ENCODE measurements at regions not wholly inside any gene's neighbourhood (a gene's known extent, or its start where the extent isn't known, plus 50 kb on each side); places are given as distances from the start of the nearest gene placed in this dataset.

DNA sequence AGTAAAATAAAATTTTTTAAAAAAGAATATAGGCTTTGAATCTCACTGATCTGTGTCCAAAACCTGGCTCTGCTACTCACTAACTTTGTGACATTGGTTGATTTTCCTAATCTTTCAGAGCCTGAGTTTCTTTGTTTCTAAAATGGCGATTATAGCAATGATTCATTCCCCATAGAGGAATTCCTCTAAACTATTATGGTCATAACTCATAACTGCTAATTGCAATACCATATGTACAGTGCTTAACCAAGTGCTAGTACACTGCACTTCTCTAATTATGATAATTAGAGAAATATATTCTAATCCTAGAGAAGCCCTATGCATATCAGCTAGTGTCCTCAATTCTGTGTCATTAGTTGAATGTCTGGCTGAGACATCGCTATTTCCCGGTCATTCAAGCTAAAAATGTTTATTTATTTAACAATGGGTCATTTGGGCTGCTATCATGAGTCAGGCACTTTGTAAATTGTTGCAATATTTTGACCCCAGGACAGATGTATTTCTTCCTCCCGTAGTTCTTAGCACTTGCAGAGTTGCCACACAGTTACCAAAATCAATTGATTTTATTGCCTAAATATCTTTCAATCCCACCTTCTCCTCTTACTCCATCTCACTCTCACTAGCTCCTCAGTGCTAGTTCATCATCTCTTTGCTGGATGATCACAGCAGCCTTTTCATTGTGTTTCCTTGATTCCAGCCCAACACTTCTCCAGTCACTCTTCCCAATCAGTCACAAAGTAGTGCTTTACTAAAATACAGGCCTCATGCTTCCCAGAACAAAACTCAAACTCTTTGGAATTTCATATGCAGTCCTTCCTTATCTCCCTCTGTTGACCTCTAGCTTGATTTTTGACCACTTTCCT, 200.9 kb upstream of the PAPPA start:
- intact Hi-C loops (cut with DNase I), result no loop called here
- DNase-seq, result no peak

DNA sequence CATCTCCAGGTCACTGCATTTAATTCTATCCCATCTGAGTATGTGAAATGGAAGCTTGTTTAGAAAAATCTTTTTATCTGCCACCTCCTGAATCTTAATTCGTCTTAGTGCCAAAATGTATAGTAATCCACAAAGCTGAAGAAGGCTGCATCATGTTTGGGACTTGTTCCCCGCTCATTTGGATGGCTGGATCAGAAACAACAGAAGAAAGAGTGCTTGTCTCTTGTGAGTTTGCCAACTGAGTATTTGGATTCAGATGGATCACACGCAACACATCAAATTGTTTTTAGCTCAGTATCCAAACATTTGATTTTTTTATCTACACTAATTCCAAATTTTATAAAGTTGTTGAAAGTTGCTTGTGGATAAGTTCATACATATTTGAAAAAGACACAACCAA, 197.2 kb upstream of the PAPPA start:
- intact Hi-C loops (cut with DNase I), result no loop called here
- no peak for DNase-seq

DNA sequence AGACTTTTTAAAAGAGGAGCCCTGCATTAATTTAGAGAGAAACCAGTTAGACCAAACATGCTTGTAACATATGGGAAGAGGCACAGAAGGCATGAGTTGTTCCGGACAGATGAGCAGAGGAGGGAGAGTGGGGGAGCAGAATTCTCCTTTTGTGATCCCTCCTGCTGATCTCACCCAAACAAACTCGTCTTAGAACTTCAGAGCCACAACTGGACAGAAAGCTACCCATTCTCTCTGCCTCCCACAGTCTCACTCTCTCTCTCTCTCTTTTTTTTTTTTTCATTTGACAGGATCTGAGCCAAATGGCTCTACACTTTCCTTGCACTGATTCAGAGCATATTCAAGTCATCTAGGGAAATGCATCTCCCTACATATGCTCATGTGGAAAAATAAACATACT, 196.0 kb upstream of the PAPPA start:
- intact Hi-C loops (cut with DNase I), result no loop called here

DNA sequence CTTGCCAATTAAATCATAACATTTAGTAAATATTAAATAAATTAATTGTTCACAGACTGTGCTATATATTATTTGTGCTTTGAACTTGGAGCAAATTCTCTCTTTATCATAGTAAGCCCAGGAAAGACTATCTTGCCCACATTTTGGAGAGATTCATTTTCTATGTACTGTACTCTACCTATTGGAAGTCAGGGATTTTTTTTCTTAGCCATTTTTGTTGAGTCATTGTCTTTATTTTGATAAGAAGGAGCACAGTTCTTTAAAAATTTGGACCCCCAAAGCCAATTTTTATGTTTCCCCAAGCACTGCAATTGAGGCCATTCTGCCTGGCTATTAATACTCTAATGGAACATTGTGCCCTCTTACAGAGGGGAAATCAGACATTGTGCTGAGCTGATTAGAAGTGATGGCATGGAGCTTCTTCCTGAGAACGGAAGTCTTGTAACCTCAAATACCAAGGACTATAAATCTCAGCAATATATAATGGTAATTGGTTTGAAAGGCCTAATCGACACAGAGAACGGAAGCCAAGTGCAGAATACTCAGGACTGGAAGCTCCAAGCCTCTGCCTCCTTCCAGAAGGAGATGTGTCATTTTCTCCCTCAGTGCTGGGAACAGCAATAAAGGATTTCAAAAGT, 188.8 kb upstream of the PAPPA start:
- DNase-seq, result no peak
- intact Hi-C loops (cut with DNase I), result no loop called here

More for the DNA sequence above, 196.0 kb upstream of the PAPPA start:
- no peak for DNase-seq

DNA sequence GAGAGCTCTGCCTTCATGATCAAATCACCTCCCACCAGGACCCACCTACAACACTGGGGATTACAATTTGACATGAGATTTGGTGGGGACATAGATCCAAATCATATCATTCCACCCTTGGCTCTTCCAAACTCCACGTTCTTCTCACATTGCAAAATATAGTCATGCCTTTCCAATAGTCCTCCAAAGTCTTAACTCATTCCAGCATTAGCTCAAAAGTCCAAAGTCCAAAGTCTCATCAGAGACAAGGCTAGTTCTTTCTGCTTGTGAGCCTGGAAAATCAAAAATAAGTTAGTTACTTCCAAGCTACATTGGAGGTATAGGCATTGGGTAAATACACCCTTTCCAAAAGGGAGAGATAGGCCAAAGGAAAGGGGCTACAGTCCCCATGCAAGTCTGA, 186.9 kb upstream of the PAPPA start:
- DNase-seq, result no peak
- intact Hi-C loops (cut with DNase I), result no loop called here

DNA sequence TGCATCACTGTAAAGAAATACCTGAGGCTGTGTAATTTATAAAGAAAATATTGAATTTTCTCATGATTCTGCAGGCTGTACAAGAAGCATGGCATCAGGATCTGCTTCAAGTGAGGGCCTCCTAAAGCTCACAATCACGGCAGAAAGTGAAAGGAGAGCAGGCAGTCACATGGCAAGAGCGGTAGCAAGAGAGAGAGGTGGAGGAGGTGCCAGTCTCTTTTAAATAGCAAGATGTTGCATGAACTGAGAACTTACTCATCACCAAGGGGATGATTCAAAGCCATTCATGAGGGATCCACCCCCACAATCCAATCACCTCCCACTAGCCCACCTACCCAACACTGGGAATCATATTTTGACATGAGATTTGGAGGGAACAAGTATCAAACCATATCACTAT, 184.5 kb upstream of the PAPPA start:
- DNase-seq, result peak in 29 of 42 donors; percentile 3 to 80 (median 38)
- intact Hi-C loops (cut with DNase I), result no loop called here

DNA sequence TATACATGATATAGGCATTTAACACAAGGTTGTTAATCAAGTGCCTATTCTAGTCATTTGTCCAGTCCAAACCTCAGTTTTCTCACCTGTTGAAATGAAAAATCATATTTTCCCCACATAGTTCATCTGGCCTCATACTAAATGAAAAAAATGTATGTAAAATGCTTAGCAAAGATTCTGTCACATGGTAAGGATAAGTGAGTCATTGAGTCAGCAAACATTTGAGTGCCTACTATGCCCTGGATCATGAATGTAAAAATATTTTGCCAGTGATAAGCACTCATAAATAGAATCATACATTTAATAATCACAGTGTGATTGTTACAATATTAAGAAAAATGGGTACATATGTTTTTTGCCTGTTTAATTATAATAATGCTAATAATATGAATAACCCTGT, 181.2 kb upstream of the PAPPA start:
- intact Hi-C loops (cut with DNase I), result no loop called here
- DNase-seq, result no peak

DNA sequence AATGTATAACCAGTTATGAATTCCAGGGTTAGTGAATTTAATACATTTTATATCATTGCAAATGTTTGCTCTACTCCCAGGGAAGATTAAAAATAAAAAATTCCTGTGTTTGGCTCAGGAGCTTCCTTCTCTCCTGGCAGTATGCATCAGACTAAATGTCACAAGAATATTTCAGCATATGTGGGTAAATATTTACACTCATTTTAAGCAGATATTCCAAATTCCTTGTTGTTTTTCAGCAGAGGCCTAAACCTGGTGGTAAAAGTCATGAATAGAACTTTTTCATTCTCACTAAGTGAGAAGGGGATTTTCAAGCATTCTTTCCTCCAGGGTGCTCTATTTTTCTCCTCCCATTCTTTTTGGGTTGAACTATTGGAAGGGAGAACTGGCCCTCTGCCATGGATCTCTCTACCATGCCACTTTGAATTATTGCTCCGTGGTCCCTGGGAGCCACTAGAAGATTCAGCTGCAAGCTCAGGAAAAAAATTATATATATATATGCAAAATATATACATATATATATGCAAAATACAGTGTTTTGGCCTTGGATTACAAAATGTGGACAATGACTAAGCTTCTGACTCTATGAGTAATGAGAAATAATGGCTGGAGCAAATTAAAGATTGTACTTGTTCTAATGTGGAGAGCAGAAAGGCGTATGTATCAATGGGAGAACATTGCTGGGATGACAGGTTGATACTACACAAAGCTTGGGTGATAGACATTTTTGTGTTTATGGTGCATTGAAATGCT, 180.6 kb upstream of the PAPPA start:
- intact Hi-C loops (cut with DNase I), result no loop called here

DNA sequence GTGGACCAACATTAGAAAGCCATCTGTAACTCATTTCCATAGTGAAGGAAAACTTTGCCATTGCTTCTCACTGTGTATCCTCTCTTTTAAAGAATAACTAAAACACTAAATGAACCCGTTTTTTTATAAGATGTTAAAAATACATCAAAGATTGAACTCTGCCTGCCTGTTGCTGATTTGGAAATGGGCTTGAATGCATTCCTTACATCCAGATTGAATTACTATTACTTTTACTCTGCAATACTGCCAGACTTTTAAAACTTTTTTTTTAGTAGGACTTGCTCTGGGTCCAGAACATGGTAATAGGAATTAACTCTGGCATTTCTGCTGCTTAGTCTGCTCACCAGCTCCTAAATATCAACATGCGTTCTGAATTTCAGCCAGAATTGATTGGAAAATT, 176.8 kb upstream of the PAPPA start:
- DNase-seq, result no peak
- intact Hi-C loops (cut with DNase I), result no loop called here

More for the DNA sequence above, 180.6 kb upstream of the PAPPA start:
- no peak for DNase-seq

DNA sequence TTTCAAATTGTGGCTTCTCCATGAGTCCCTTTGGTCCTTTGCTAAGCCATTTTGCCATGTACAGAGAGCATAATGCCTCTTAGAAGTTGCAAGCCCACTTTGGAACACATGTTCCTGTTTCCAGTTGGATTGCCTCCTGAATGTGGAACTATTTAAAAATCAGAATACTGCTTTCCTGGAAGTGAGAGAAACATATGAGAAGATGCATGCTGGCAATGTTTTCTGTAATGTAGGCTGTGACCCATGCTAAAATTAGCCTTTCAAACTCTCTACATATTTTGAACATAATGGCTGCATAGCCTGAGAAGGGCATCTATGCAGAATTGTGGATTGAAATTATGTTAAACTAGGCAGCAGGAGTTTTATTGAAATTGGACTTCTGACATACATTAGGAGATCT, 175.5 kb upstream of the PAPPA start:
- intact Hi-C loops (cut with DNase I), result no loop called here

DNA sequence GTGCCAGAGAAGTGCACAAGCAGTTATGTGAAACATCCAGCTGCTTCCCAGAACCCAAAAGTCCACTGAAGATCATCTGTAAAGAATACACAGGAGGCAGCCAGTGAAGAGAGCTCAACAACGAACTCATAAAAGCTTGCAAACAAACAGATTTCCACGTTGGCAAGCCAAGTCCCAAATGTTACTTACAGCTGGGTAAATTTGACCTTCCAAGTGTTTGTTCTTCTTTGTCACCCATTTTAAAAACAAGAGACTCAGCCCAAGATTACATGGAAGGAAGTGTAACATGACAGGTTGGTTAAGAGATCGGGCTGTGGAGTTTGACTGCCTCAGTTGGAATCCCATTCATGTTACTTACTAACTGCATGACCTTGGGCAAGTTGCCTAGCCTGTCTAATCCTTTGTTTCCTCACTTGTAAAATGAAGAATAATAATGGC, 174.9 kb upstream of the PAPPA start:
- intact Hi-C loops (cut with DNase I), result no loop called here
- DNase-seq, result no peak

More for the DNA sequence above, 175.5 kb upstream of the PAPPA start:
- no peak for DNase-seq

DNA sequence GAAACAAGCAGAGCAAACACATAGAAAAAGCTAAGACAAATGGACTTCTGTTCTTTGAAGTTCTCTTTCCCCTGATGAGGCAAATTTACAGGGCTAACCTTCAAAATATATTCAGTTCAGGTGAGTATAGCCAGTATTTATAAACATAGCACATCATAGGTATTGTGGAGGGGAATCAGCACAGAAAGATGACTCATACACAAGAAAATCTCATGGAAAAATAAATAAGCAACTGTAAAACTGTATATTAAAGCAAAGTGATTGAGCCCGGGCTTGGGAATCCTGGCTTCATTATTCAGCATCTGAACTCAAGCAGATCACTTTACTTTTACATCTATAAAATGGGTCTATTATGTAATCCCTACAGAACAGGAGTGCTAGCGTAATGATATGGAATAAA, 173.5 kb upstream of the PAPPA start:
- DNase-seq, result no peak
- intact Hi-C loops (cut with DNase I), result no loop called here

DNA sequence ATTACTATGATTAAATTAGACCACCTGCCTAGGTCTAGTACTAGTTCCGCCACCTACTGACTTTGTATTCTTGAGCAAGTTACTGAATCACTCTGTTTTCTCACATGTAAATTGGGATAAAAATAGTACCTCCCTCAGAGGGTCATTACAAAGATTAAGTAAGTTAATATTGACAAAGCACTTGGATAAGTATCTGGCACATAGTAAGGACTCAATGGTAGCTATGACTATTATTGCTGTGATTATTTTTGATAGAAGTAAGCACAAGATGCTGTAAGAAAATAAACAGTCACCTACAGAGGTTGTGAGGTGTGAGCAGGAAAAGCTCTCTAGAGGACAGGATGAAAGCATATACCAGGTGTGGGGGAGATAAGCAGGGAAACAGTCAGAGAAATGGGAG, 173.1 kb upstream of the PAPPA start:
- no peak for DNase-seq
- intact Hi-C loops (cut with DNase I), result no loop called here

DNA sequence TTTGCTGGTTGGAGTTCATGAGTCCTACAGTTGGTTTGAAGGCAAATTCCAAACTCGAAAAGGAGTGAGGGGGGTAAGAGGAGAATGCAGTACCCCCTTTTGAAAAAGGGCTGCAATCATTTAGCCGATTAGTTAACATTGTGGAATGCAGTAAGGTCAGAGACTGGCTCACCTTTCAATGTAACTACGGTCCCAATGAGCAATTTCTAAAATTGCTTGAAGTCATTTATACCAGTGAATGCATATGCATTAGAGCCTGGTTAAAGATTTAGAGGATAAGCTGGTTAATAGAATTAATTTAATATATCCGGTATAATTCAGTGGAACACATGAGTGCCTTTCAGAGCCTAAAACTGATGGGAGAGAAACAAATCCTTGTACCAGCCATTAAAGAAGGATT, 172.6 kb upstream of the PAPPA start:
- intact Hi-C loops (cut with DNase I), result no loop called here
- DNase-seq, result no peak

DNA sequence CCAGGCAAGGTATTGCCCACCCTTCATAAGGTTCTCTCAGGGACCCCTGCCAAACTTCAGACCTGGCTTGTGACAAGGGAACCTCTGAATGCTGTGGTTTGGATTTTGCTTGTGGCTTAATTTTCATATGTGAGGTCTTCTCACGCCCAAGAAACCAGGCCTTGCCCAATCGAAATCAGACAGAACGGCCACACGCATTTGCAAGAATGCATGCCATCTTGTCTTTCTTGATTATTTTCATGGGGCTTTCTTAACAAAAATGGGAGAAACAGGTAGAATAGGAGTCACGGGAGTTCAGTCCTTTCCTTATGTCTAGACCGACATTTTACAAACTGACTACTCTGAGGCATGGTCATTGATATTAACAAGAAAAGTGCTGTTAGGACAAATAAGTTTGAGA, 170.2 kb upstream of the PAPPA start:
- intact Hi-C loops (cut with DNase I), result no loop called here
- DNase-seq, result no peak

DNA sequence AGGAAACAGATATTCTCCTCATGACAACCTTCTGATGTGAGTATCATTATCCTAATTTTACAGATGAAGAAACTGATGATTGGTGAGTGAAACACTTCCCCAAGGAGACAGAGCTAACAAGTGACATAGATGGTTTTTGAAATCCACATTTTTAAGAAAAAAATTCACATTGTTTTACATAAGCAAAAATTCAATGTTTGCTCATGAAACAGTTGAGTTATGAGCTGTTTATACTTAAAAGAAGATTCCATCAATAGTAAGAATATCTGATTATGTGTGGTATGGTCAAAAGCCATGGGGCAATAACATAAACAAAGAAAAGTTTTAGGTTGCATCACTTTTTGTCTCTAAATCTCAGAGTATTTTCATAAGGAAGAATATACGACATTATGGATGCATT, 167.9 kb upstream of the PAPPA start:
- DNase-seq, result no peak
- intact Hi-C loops (cut with DNase I), result no loop called here

DNA sequence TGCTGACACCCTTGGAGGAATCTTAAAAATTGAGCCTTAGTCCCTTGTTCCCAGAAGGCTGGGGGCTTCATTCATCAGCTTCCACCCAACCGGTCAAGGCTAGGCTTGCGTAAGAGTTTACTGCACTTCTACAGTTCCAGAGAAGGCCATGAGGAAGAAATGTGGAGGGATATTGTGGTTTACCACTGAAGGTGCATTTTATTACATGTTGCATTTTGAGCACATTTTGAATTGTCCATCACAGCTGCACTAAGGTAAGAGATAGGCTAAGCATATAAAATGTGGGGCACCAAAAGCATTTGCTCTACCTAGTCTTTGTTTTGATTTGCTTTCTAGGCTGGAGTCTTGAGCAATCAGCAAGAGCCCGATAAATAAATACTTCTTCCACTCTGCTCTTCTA, 167.1 kb upstream of the PAPPA start:
- no peak for DNase-seq
- intact Hi-C loops (cut with DNase I), result no loop called here

DNA sequence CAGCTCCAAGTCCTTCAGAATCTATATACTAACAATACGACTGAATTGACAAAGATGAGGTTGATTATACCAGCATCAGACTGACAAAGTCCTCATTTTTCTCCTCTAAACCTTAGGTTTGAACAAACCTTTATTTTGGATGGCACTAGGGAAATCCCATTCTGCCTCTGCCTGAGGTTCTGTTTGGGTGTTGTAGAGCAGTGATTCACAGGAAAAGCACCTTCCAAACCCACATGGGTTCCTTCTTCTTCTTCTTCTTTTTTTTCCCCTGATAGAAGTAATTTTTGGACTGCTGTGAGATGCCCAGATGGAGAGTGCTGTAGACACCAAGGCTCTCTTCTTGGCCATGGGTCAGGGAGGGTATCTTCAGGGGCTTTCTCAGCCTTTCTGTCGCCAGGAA, 164.9 kb upstream of the PAPPA start:
- intact Hi-C loops (cut with DNase I), result no loop called here
- DNase-seq, result no peak

DNA sequence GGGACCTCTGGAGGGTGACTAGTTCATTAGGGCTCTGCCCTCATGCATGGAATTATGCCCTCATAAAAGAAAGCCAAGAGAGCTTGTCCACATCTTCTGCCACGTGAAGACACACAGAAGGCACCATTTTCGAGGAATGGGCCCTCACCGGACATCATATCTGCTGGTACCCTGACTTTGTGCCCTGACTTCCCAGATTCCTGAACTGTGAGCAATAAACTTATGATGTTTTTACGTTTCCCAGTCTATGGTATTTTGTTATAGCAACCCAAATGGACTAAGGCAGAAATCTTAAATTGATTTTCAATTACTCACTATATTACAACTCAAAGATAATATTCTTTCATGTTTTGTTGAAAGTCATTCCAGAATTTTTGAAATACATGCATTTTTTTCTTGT, 163.8 kb upstream of the PAPPA start:
- intact Hi-C loops (cut with DNase I), result no loop called here

DNA sequence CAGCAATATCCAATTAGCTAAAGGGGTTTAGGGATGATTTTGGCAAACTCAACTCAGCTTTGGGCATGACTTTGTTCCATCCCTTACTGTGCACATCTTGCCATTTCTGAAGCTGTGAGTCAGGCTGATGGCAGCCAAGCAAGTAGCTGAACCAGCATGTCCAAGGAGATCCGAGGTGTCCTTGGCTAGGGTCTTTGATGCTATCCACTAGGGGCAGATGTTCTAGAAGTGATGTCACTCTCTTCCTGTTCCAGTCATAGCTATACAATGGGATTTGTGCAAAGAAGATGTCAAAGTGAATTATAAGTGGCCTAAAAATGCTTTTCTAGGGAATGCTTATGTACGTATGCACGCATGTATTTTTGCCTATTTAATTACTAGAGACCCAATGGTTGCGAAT, 160.8 kb upstream of the PAPPA start:
- no peak for DNase-seq
- intact Hi-C loops (cut with DNase I), result no loop called here

More for the DNA sequence above, 163.8 kb upstream of the PAPPA start:
- no peak for DNase-seq

All from head of caudate nucleus (tissue), 42 donors.